Lower leg skin (tissue), 4 donors: ENCODE measurements at regions not wholly inside any gene's neighbourhood (a gene's known extent, or its start where the extent isn't known, plus 50 kb on each side); places are given as distances from the start of the nearest gene placed in this dataset.

Experiments used
- DNase-seq, 2 donors: peaks; one replicate each; pipeline ENCODE4 v3.0.0-alpha.2; 2019; ENCODE audit warnings: low spot score in 2 of 2
- H3K4me3 ChIP-seq: fragments of 200-600 bp; sonication (generic); 2 replicates; pipeline ENCODE4 v1.5.1; 2017; ENCODE audit warnings: mild to moderate bottlenecking, low read depth; ENCODE audit not compliant: poor library complexity, severe bottlenecking
- CTCF ChIP-seq, 3 donors: fragments of 450-650 bp; IDR thresholded peaks; one replicate each; pipeline ENCODE4 v1.5.1; 2016; ENCODE audit warnings: antibody characterized with exemption in 3 of 3, mild to moderate bottlenecking in 3 of 3, moderate library complexity in 2 of 3
- POLR2A ChIP-seq, 2 donors: fragments of 450-650 bp; IDR thresholded peaks; one replicate each; pipeline ENCODE4 v1.6.1; 2016 to 2017; ENCODE audit warnings: antibody characterized with exemption in 2 of 2, mild to moderate bottlenecking in 1 of 2, moderate library complexity in 1 of 2
- WGBS, 2 donors: methylation state at CpG; one replicate each; pipeline ENCODE4 v1.1.5; 2018; 5-methylcytosine and 5-hydroxymethylcytosine counted together
- intact Hi-C: fragments of 100-400 bp; cut with DNase I; formaldehyde crosslinking; loops from one replicate; pipeline ENCODE4 v1.15.0; 2023; ENCODE audit warnings: low total_unique reads

GRCh38 chr5:147989239-147989638 lies 74.5 kb upstream of the SPINK5 start:
- no peak overlapping the region for H3K4me3 ChIP-seq
- intact Hi-C loops = no loop called here
- 74% methylated on average over 1 of the region's 1 CpG for WGBS, 2 donors
- TF ChIP-seq CTCF (IDR thresholded peaks at IDR 0.05) (no peak), POLR2A (IDR thresholded peaks at IDR 0.05) (no peak)
- DNase-seq = no peak

- WGBS, 2 donors = 80% methylated on average over 2 of the region's 2 CpGs
- intact Hi-C loops = no loop called here
- no peak for TF ChIP-seq CTCF (IDR thresholded peaks at IDR 0.05)
- TF ChIP-seq POLR2A (IDR thresholded peaks at IDR 0.05) = no peak
- H3K4me3 ChIP-seq = no peak overlapping the region
- no peak for DNase-seq
Measured at GRCh38 chr5:147986134-147986757, 77.5 kb upstream of the SPINK5 start.

- no peak for DNase-seq
- WGBS, 2 donors = 82 to 85% methylated on average over 5 of the region's 5 CpGs
- intact Hi-C loops = no loop called here
- TF ChIP-seq CTCF (IDR thresholded peaks at IDR 0.05) = no peak
- TF ChIP-seq POLR2A (IDR thresholded peaks at IDR 0.05) = no peak
- H3K4me3 ChIP-seq = no peak overlapping the region
Measured at GRCh38 chr5:147985608-147986007, 78.2 kb upstream of the SPINK5 start.

GRCh38 chr5:147983742-147984141 lies 77.4 kb upstream of the C5orf46 start:
- intact Hi-C loops = no loop called here
- 75 to 89% methylated on average over 1 of the region's 1 CpG for WGBS, 2 donors
- no peak for DNase-seq
- no peak overlapping the region for H3K4me3 ChIP-seq
- TF ChIP-seq POLR2A (IDR thresholded peaks at IDR 0.05) (no peak), CTCF (IDR thresholded peaks at IDR 0.05) (no peak)

GRCh38 chr5:147981074-147981473 lies 74.7 kb upstream of the C5orf46 start:
- intact Hi-C loops = no loop called here
- DNase-seq = no peak
- no peak overlapping the region for H3K4me3 ChIP-seq
- no peak for TF ChIP-seq CTCF (IDR thresholded peaks at IDR 0.05)
- TF ChIP-seq POLR2A (IDR thresholded peaks at IDR 0.05) = no peak
- WGBS, 2 donors = 30 to 40% methylated on average over 1 of the region's 1 CpG

- DNase-seq = no peak
- no peak overlapping the region for H3K4me3 ChIP-seq
- TF ChIP-seq CTCF (IDR thresholded peaks at IDR 0.05) (no peak), POLR2A (IDR thresholded peaks at IDR 0.05) (no peak)
- intact Hi-C loops = no loop called here
- 74 to 75% methylated on average over 1 of the region's 1 CpG for WGBS, 2 donors
Measured at GRCh38 chr5:147979761-147980160, 73.4 kb upstream of the C5orf46 start.
